Endothelial cell (in vitro differentiated cells): ENCODE measurements at regions not wholly inside any gene's neighbourhood (a gene's known extent, or its start where the extent isn't known, plus 50 kb on each side); places are given as distances from the start of the nearest gene placed in this dataset.

Experiments
- DNase-seq: peaks from one replicate; pipeline ENCODE4 v3.0.0; 2021; ENCODE audit warnings: low spot score
- H3K27ac Mint-ChIP-seq: one replicate; pipeline ENCODE4 v1.8.0; 2021; ENCODE audit warnings: mixed read lengths, inconsistent platforms; ENCODE audit not compliant: unreplicated experiment
- H3K27me3 Mint-ChIP-seq: one replicate; pipeline ENCODE4 v1.8.0; 2021; ENCODE audit warnings: mild to moderate bottlenecking, moderate library complexity, mixed read lengths, inconsistent platforms; ENCODE audit not compliant: unreplicated experiment
- H3K36me3 Mint-ChIP-seq: one replicate; pipeline ENCODE4 v1.8.0; 2021; ENCODE audit warnings: mild to moderate bottlenecking, low read depth, mixed read lengths, inconsistent platforms; ENCODE audit not compliant: unreplicated experiment
- H3K4me1 Mint-ChIP-seq: one replicate; pipeline ENCODE4 v1.8.0; 2021; ENCODE audit warnings: mild to moderate bottlenecking, mixed read lengths, inconsistent platforms; ENCODE audit not compliant: unreplicated experiment
- H3K4me3 Mint-ChIP-seq: one replicate; pipeline ENCODE4 v1.8.0; 2021; ENCODE audit warnings: mild to moderate bottlenecking, mixed read lengths, inconsistent platforms; ENCODE audit not compliant: unreplicated experiment
- H3K9me3 Mint-ChIP-seq: one replicate; pipeline ENCODE4 v1.8.0; 2021; ENCODE audit warnings: mixed read lengths, inconsistent platforms; ENCODE audit not compliant: unreplicated experiment
- CTCF ChIP-seq: fragments of 200-600 bp; sonication (generic); IDR thresholded peaks from one replicate; pipeline ENCODE4 v1.5.0; 2021; ENCODE audit warnings: antibody characterized with exemption; ENCODE audit not compliant: unreplicated experiment

DNA sequence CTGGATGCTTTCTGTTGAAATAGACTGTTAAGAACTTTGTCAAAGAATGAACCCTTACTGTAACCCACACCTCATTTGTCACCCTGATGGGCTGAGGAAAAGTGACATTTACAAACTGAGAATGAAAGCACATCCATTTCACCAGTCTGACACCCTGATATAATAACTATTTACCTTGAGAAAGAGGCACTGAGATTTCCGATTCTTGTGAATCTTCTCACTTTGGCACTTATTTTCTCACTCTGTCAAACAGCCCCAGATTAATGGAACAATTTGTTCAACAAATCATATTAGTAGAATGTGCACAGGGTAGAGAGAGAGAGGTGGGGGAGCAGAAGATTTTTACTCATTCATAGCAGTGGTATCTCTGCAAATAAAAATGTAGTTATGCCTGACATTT, 606.9 kb downstream of the MCTP2 start:
- Mint-ChIP-seq H3K4me3 (no peak overlapping the region), H3K27ac (no peak overlapping the region), H3K36me3 (peaks cover 20% of the 10 kb centered on the region), H3K9me3 (peaks cover 13% of the 10 kb centered on the region), H3K27me3 (peaks cover 2% of the 10 kb centered on the region), H3K4me1 (peaks cover 3% of the 10 kb centered on the region)
- no peak for TF ChIP-seq CTCF
- DNase-seq: no peak

GRCh38 chr15:94840794-94841783, 609.7 kb downstream of the MCTP2 start:
- peaks cover 24% of the 10 kb centered on the region for H3K36me3 Mint-ChIP-seq
- peaks cover 17% of the 10 kb centered on the region for H3K4me1 Mint-ChIP-seq
- TF ChIP-seq CTCF: no peak
- peaks cover 13% of the 10 kb centered on the region for H3K9me3 Mint-ChIP-seq
- peak overlapping the region; percentile 16 for H3K27ac Mint-ChIP-seq
- no peak for DNase-seq
- H3K4me3 Mint-ChIP-seq: peak overlapping the region; percentile 40
- H3K27me3 Mint-ChIP-seq: peaks cover 4% of the 10 kb centered on the region

DNA sequence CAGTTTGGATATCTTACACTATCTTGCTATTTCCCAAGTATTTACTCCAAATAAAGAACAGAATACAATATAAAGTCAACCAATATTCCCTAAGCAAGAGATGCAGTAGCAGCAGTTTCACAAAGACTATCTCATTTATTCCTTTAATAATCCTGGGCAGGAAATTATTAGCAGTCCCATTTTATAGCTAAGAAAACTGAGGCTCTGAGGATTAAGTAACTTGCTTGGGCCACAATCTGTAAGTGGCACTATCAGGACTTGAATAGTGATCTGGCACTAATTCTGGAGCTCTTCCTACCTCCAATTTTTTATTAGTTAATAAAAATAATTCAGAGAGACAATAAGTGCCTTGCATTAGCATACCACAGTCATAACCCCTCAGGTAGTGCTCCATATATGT, 611.7 kb downstream of the MCTP2 start:
- Mint-ChIP-seq H3K27me3 (peaks cover 5% of the 10 kb centered on the region), H3K9me3 (peaks cover 23% of the 10 kb centered on the region), H3K4me3 (no peak overlapping the region), H3K36me3 (peaks cover 33% of the 10 kb centered on the region), H3K4me1 (peaks cover 21% of the 10 kb centered on the region), H3K27ac (no peak overlapping the region)
- TF ChIP-seq CTCF: no peak
- DNase-seq: no peak

- peak overlapping the region; percentile 66 for H3K27ac Mint-ChIP-seq
- no peak for DNase-seq
- H3K4me3 Mint-ChIP-seq: no peak overlapping the region
- H3K9me3 Mint-ChIP-seq: peaks cover 26% of the 10 kb centered on the region
- peaks cover 36% of the 10 kb centered on the region for H3K36me3 Mint-ChIP-seq
- H3K4me1 Mint-ChIP-seq: peaks cover 21% of the 10 kb centered on the region
- TF ChIP-seq CTCF: no peak
- peaks cover 5% of the 10 kb centered on the region for H3K27me3 Mint-ChIP-seq
Measured at GRCh38 chr15:94844198-94844537, 612.8 kb downstream of the MCTP2 start.
